DOHH2 (cell line): ENCODE measurements at regions not wholly inside any gene's neighbourhood (a gene's known extent, or its start where the extent isn't known, plus 50 kb on each side); places are given as distances from the start of the nearest gene placed in this dataset.

ENCODE experiments used
- H3F3A ChIP-seq: fragments of 200-600 bp; sonication (generic), shearing (Covaris generic); 2 replicates; pipeline ENCODE4 v1.6.0; 2016; ENCODE audit warnings: antibody characterized with exemption, mild to moderate bottlenecking; ENCODE audit not compliant: control insufficient read depth, insufficient read depth
- H3K27ac ChIP-seq: fragments of 200-600 bp; sonication (generic); 2 replicates; pipeline ENCODE4 v1.5.1; 2014; ENCODE audit warnings: low read depth, mild to moderate bottlenecking, low read length, moderate library complexity
- H3K27me3 ChIP-seq: fragments of 200-600 bp; sonication (generic); 2 replicates; pipeline ENCODE4 v1.6.1; 2014; ENCODE audit warnings: mild to moderate bottlenecking, low read length, mixed read lengths; ENCODE audit not compliant: control insufficient read depth
- H3K36me3 ChIP-seq: fragments of 200-600 bp; sonication (generic); 2 replicates; pipeline ENCODE4 v1.6.1; 2014; ENCODE audit warnings: mild to moderate bottlenecking, low read length, moderate library complexity, mixed read lengths; ENCODE audit not compliant: control insufficient read depth
- H3K4me1 ChIP-seq: fragments of 200-600 bp; sonication (generic); 2 replicates; pipeline ENCODE4 v1.6.1; 2014; ENCODE audit warnings: mild to moderate bottlenecking, low read length, mixed read lengths; ENCODE audit not compliant: control insufficient read depth
- H3K4me2 ChIP-seq: fragments of 200-600 bp; sonication (generic); 2 replicates; pipeline ENCODE4 v1.6.0; 2014; ENCODE audit warnings: mild to moderate bottlenecking, low read length, moderate library complexity
- H3K4me3 ChIP-seq: fragments of 200-600 bp; sonication (generic); 2 replicates; pipeline ENCODE4 v1.5.1; 2014; ENCODE audit warnings: mild to moderate bottlenecking, low read length, mixed read lengths
- H3K79me2 ChIP-seq: fragments of 200-600 bp; sonication (generic); 2 replicates; pipeline ENCODE4 v1.6.1; 2014; ENCODE audit warnings: mild to moderate bottlenecking, low read length, mixed read lengths; ENCODE audit not compliant: control insufficient read depth
- H3K9me2 ChIP-seq: fragments of 200-600 bp; sonication (generic); replicated peaks from 2 replicates; pipeline ENCODE4 v1.6.1; 2014; ENCODE audit warnings: mild to moderate bottlenecking, low read length, mixed read lengths; ENCODE audit not compliant: control insufficient read depth
- H3K9me3 ChIP-seq: fragments of 200-600 bp; sonication (generic); 2 replicates; pipeline ENCODE4 v1.6.1; 2014; ENCODE audit warnings: antibody characterized with exemption, low read length, mixed read lengths; ENCODE audit not compliant: control insufficient read depth, insufficient read depth
- H4K20me1 ChIP-seq: fragments of 200-600 bp; sonication (generic); 2 replicates; pipeline ENCODE4 v1.6.0; 2014; ENCODE audit warnings: low read depth, mild to moderate bottlenecking, antibody characterized with exemption, low read length, moderate library complexity; ENCODE audit not compliant: control insufficient read depth, insufficient read depth
- CTCF ChIP-seq: fragments of 200-600 bp; sonication (generic); IDR thresholded peaks from one replicate; pipeline ENCODE4 v1.5.1; 2014; ENCODE audit warnings: antibody characterized with exemption, mild to moderate bottlenecking, low read depth, low read length; ENCODE audit not compliant: poor library complexity, severe bottlenecking
- EZH2phosphoT487 ChIP-seq: fragments of 200-600 bp; sonication (generic); IDR thresholded peaks from 2 replicates; pipeline ENCODE4 v1.6.1; 2017; ENCODE audit warnings: borderline replicate concordance, mild to moderate bottlenecking, antibody characterized with exemption, low read length, moderate library complexity, mixed read lengths

GRCh38 chr19:30883071-30883470 lies 466.2 kb downstream of the TSHZ3 start:
- H3K9me2 ChIP-seq = no peaks in the 10 kb centered on the region
- no peaks in the 10 kb centered on the region for H3K4me1 ChIP-seq
- no peaks in the 10 kb centered on the region for H3F3A ChIP-seq
- H4K20me1 ChIP-seq = no peaks in the 10 kb centered on the region
- H3K4me2 ChIP-seq = no peak overlapping the region
- TF ChIP-seq EZH2phosphoT487 (no peak), CTCF (no peak)
- no peaks in the 10 kb centered on the region for H3K79me2 ChIP-seq
- no peaks in the 10 kb centered on the region for H3K36me3 ChIP-seq
- no peak overlapping the region for H3K27ac ChIP-seq
- H3K9me3 ChIP-seq = no peaks in the 10 kb centered on the region
- H3K4me3 ChIP-seq = no peak overlapping the region
- no peaks in the 10 kb centered on the region for H3K27me3 ChIP-seq

DNA sequence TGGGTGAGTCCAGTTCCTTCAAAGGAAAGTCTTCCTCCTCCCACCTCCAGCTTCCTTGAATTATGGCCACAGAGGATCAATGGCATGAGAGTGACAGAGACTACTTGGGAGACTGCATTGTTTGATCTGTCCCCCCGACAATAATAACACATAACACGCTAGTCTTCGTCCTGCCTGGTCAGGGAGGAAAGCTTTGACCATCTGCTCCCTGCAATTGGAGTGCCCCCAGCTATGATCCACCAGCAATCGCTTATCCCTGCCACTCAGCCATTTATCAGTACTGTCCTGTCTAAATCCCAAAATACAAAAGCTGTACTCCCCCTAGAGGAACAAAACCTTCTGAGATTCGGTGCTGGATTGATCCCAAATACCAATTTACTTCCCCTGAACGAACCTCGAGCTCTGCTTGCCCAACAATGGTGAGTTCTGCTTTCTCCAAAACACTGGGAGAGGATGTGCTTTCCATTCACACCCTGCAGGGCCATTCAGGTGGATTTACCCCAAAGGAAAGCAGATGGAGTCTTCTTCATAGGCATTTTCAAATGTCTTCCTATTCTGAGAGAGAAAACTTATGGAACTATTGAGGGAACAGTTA lies 466.7 kb downstream of the TSHZ3 start:
- no peak overlapping the region for H3K4me2 ChIP-seq
- no peaks in the 10 kb centered on the region for H3K79me2 ChIP-seq
- no peaks in the 10 kb centered on the region for H3K9me3 ChIP-seq
- H3K4me3 ChIP-seq = no peak overlapping the region
- no peaks in the 10 kb centered on the region for H3K4me1 ChIP-seq
- no peak overlapping the region for H3K27ac ChIP-seq
- no peaks in the 10 kb centered on the region for H4K20me1 ChIP-seq
- no peaks in the 10 kb centered on the region for H3F3A ChIP-seq
- no peaks in the 10 kb centered on the region for H3K27me3 ChIP-seq
- no peaks in the 10 kb centered on the region for H3K9me2 ChIP-seq
- H3K36me3 ChIP-seq = no peaks in the 10 kb centered on the region
- TF ChIP-seq CTCF (no peak), EZH2phosphoT487 (no peak)

DNA sequence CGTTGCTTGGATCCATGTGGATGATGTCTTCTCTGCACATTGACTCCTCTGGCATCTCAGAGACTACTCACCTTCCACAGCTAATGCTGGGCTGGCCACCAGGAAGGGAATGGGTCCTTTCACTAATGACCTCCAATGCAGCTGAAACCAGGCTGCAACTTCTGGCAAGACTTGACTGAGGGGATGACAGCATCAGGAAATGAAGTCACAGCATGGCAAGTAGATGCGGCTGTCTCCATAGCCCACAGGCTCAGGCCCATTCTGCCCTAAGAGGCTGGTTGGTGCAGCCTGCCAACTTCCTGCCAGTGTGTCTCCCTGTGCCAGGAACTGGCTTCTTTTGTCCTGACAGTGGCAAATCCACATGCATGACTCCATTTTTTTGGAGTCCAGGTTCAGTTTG lies 467.3 kb downstream of the TSHZ3 start:
- no peak overlapping the region for H3K4me2 ChIP-seq
- TF ChIP-seq EZH2phosphoT487 = no peak
- TF ChIP-seq CTCF = no peak

GRCh38 chr19:30881281-30881680 lies 468.0 kb downstream of the TSHZ3 start:
- no peaks in the 10 kb centered on the region for H3K36me3 ChIP-seq

More for the DNA sequence above, 467.3 kb downstream of the TSHZ3 start:
- Histone ChIP-seq H3K79me2 (no peaks in the 10 kb centered on the region), H3K4me1 (no peaks in the 10 kb centered on the region), H4K20me1 (no peaks in the 10 kb centered on the region), H3K27ac (no peak overlapping the region), H3F3A (no peaks in the 10 kb centered on the region), H3K9me2 (no peaks in the 10 kb centered on the region), H3K9me3 (no peaks in the 10 kb centered on the region), H3K36me3 (no peaks in the 10 kb centered on the region), H3K4me3 (no peak overlapping the region), H3K27me3 (no peaks in the 10 kb centered on the region)

More at GRCh38 chr19:30881281-30881680, 468.0 kb downstream of the TSHZ3 start:
- H3F3A ChIP-seq = no peaks in the 10 kb centered on the region
- H3K9me3 ChIP-seq = no peaks in the 10 kb centered on the region
- no peaks in the 10 kb centered on the region for H4K20me1 ChIP-seq
- H3K79me2 ChIP-seq = no peaks in the 10 kb centered on the region
- H3K4me3 ChIP-seq = no peak overlapping the region
- no peaks in the 10 kb centered on the region for H3K4me1 ChIP-seq
- H3K9me2 ChIP-seq = no peaks in the 10 kb centered on the region
- H3K27ac ChIP-seq = no peak overlapping the region
- no peaks in the 10 kb centered on the region for H3K27me3 ChIP-seq
- TF ChIP-seq EZH2phosphoT487 = no peak
- no peak for TF ChIP-seq CTCF
- no peak overlapping the region for H3K4me2 ChIP-seq
